ENCODE measurements at regions not wholly inside any gene's neighbourhood (a gene's known extent, or its start where the extent isn't known, plus 50 kb on each side); places are given as distances from the start of the nearest gene placed in this dataset.

DNA sequence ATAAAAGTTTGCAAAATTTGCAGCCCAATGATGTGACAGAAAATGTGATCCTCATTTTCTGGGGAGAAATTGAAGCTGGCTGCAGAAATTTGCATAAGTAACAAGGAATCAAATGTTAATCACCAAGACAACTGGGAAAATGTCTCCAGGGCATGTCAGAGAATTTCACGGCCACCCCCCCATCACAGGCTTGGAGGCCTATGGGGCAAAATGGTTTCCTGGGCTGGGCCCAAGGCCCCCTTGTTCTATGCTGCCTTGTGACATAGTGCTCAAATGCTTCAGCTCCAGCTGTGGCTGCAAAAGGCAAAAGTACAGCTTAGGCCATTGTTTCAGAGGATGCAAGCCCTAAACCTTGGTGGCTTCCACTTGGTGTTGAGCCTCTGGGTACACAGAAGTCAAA lies 1202.6 kb downstream of the EPHA7 start:
- no peak for DNase-seq

DNA sequence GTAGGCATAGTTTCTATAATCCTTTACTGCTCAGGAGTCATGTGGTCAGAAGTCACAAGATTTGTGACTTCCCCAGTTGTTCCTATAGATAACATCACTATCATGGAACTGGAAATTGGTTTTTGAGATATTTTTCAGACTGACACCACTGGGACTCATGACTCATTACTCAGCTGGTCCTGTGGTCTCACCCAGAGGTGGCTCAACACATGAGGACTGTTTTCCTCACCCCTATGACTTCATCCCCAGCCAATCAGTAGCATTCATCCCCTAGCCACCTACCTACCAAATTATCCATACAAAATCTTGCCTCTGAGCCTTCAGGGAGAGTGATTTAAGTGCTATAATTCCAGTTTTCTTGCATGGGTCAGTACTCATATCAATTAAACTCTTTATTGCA lies 1217.7 kb downstream of the EPHA7 start:
- no peak for DNase-seq

DNA sequence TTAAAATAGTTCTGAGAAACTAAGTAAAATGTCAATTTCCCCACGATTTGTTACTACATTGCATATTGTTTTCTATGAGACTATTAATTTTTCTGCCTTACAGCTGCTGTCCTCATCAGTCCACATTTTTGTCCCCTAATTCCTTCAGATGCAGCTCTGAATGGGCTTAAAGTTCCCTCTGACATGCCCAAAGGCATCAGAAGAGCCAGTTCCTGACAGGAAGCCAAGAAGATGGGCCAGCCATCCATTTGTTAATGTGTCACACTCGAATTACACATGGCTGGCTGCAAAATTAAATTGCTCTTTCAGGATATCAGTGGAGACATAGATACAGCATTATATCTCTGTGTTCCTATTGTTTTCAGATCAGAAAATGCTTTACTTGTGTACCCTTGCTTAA lies 1223.0 kb downstream of the EPHA7 start:
- no peak for DNase-seq

DNA sequence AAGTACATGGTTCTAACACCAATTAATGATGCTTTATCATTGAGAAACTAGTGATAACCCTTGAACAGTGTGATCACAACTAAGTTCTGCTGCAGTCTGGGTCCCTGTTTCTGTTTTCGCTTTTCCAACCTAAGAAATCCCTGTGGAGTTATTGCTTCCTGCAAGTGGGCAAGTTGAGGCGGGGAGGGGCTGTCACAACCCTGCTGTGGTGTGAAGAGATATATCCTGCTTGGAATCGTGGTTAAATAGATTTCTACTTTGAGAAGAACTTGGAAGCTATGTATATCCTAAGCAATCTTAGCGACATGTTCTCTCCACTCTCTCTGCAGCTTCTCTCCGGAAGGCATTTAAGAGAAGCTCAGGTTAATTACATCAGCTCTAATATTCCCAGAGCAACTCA lies 1223.6 kb downstream of the EPHA7 start:
- DNase-seq = no peak

DNA sequence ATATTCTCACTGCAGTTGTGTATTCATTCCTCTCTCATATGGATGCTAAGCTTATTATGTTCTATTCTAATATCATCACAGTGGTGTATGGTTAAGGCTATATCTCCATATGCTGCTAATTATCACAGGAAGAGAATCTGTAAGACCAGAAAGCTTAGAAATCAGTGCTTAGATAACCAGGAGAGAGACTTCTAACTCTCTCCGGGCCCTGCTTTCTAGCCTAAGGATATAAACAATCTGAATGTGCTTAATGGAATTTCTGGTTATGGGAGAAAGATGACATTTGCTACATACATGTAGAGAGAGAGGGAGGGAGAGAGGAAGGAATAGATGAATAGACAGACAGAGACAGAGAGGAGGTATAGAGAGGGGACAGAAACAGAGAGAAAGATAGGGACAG lies 1231.3 kb downstream of the EPHA7 start:
- DNase-seq = no peak

DNA sequence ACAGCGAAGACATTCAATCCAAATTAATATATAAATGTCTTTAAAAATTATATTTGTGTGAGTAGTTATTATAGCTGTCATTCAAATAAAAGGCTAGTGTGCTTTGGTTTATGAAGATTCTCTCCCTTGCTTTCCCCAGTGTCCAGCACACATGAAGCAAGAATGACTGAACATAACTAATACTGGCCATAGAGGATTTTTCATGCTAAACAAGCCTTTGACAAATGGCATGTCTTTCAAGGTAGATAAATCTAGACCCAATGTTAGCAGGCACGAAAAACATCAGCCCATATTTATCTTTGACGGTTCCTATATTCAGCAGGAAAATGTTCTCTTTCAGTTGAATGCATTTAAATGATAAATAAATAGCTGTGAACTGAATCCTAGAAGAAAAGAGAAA lies 1234.4 kb downstream of the EPHA7 start:
- DNase-seq = no peak

DNA sequence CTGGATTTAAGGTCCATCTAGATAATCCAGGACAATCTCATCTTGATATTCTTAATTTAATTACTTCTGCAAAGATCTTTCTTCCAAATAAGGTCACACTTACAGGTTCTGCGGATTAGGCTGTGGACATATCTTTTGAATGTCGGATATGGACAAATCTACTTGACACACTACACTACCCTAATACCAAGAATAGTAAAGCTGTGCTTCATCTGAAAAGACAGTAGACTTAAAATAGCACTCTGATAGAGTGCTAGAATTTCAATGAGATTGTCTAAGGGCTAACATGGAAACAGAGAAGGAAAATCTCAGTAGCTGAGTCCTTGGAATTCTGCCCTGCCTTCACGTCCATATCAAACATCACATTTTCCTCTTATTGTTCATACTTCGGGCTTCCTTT lies 1238.0 kb downstream of the EPHA7 start:
- DNase-seq = no peak

DNA sequence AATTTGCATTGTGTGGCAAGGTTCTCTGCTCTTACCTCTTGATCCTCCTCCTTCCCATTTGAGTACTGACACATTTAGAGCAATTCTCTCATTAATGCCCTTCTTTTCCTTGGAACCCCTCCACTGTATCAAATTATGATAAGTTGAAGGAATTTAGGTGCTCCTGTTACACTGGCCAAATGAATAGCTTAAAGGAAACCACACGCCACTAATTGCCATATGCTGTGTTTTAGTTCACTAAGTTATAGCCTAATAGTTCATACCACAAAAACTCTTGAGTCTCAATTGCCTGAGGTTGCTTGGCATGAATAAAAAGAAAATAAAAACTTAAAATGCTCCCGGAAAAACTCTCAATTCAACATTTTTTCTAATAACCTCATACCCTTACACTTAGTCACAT lies 1239.3 kb downstream of the EPHA7 start:
- DNase-seq = no peak

DNA sequence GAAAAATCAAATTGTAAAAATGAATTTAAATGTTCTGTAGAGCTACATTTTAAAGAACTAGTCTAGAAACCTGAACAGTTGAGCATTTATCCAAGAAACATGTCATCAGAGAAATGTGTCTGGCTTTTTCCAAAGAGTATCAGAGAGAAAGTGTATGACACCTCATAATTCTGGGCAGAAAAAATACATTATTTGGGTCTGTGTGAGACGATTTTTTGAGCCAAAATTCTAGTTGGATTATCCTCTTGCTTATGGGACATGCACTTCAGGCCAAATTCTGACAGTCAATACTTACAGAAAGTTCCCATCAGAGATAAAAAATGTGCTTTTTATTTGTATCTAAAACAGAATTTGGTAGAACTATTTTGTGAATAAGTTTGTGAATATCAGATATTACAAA lies 1242.7 kb downstream of the EPHA7 start:
- no peak for DNase-seq

DNA sequence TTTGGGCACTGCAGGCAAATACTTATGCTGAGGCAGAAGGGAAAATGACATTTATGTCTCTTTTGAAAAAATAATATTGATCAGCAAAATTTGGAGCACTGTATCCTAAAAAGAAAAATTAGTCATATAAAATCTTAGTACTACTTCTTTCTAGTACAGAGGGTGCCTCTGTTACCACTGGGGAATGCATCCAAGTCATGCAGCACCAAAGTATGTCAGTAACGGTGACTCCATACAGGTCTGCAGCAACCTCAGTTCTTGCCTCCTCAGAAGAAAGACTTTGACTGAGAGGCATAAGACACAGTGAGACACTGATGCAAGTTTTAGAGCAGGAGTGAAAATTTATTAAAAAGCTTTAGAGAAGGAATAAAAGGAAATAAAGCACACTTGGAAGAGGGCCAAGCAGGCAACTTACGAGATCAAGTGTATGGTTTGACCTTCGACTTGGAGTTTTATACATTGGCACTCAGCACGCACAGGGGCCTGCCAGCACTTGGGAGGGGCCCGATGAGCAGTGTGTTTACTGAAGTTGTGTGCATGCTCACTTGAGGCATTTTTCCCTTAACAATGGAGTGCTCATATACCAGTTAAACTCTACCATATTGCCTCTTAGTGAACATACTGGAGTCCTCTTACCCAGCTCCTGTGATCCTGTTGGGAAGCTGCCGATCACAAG lies 1244.8 kb downstream of the EPHA7 start:
- no peak for DNase-seq

DNA sequence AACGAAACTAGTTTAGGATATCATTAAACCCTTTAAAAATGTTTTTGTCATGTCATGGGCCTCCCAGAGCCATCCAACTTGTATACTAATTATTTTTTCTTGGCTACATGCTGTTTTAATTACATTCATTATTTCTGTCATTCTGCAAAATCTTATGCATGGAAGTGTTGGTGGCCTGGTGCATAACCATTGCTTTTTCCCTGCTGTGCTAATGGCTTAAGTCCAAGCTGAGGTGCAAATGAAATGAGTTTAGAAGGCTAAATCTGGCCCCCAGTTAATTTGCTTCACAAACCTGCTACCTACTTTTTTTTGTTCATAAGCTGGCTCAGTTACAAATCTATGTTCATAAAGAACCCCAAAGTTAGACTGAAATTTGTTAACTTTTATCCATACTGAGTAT lies 1249.9 kb downstream of the EPHA7 start:
- no peak for DNase-seq

DNA sequence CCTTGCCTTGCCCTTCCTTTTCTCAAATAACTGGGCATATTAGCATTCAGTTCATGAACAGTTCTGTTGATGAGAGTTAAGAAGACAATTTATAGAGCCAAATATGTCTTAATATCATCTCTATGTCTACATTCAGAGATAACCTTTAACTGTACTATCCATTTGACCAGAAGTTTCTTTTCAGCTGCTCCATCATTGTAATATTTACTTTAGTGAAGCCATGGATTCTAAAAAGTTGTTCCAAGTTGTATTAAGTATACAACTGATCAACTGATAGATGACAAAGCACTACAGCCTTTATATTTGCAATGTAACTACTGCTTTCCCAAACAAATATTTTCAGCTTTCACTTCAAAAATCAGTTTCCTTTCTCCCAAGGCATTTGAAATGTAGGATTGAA lies 1252.7 kb downstream of the EPHA7 start:
- no peak for DNase-seq

DNA sequence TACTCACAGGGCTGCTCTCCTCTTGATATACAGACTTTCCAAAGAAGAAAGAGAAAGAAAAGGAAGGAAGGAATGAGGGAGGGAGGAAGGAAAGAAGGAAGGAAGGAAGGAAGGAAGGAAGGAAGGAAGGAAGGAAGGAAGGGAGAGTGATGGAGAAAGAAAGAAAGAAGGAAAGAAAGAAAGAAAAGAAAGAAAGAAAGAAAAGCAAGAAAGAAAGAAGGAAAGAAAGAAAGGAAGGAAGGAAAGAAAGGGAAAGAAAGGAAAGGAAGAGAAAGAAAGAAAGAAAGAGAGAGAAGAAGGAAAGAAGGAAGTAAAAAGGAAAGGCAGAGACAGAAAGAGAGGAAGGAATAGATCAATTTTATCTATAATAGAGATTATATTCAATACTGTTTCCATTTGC lies 1257.4 kb downstream of the EPHA7 start:
- DNase-seq = no peak

DNA sequence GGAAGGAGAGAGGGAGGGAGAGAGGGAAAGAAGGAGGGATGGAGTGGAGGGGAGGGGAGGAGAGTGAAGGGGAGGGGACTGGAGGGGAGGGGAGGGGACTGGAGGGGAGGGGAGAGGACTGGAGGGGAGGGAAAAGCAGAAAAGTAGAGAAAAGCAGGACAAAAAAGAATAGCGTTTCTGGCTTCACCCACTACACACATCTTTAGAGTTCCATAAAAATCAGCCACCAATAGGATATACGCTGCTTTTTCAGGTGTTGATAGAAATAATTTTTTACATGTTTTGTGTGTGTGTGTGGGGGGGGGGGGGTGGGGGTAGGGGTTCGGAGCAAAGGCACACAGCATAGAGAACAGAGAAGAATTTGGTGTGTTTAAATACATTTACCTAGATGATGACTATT lies 1259.1 kb downstream of the EPHA7 start:
- no peak for DNase-seq

DNA sequence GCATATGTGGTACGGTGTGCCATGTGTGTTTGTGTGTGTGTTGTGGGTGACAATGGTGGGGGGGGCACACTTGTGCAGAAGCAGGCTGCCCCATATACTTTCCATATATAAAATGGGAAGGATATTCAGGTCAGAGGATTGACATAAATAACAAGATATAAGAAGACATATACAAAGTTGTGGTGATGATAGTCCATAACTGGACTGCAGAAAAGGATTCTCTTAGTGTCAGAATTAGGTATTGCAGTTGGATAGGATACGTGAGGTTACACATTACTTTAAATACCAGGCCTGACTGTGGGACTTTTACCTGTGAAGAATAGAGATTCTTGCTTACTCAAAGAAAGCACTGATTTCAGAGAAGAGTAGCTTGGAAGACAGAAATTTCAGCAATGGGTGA lies 1260.3 kb downstream of the EPHA7 start:
- no peak for DNase-seq

DNA sequence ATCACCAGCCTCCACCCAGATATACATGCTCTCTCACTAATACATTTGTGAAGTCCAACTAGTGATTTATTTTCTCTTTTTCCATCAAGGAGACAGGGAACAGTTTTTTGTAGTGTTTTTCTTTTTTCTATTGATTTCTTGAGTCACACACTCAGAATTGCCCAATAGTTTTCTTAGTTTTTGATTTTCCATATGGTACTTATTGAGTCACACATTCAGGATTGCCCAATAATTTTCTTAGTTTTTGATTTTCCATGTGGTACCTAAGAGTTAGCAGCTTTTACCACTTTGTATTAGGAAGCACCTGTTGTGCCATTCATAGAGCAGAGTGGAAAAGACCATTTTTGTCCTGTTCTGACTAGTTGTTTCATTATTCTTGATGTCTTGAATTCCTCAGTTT lies 1268.8 kb downstream of the EPHA7 start:
- DNase-seq = no peak

DNA sequence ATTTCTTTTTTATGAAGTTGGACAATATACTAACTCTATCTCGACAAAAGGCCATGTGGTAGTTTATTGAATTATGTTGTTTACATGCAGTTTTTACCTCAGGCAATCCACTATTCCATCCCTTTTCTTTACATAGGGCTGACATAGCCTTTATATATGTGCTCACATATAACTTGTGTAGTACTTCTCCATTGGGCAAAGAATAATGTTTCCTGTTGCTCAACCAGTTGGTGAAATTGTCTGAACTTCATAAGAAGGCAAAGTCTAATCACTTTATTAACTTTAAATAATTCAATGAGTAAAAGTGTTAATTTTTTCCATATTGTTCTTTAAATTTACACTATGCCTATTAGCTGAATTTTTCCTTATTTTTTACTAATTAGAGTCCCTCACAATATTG lies 1272.1 kb downstream of the EPHA7 start:
- no peak for DNase-seq

DNA sequence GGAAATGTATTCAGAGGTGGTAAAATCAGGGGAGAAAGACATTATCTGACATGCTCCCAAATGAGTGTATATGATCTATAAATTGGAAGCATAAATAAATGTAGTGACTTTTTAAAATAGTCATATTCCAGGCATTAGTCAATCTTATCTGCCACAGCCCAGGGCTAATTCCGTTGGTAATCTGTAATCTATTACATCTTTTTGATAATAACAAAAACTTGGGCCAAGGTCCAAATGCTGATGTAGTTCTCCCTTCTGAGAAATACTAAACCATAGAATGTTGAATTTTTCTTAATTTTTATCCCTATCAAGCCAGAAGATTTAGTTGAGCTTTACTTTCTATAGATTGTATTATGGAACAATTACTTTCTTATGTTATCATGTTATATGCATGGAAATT lies 1279.8 kb downstream of the EPHA7 start:
- no peak for DNase-seq

DNA sequence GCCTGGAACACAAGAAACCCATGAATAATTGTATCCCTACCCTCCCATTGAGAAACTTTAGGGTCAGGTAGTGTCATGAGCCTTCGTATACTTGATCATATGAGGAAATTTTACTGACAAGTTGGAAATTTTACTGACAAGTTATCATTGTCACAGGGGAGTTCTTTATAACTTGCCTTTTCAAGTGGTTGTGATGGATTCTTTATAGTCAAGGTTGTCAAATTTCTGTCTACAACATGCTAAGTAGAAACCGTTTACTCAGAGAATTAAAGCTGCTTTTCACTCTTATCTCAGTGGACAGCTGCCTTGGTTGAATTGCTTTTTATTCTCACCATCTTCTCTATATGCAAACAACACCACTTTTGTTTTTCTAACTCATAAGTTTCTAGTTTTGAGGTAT lies 1286.4 kb downstream of the EPHA7 start:
- no peak for DNase-seq

DNA sequence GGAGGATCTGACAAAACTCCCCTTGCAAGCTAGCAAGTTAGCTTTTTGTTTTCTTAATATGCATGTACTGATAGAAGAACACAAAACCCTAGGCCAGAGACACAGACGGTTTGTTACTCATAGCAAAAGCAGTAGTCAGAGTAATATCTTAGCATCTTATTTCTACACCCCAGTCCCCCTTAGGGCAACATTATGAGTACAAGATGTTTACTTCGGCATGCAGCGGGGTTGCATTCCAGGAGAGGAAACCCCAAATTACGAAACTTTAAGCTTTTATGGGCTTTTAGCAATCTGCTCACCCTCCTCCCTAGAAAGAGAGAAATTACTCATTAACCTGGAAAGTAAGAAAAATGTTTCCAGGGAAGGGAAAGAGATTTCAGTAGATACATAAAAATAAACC lies 1286.9 kb downstream of the EPHA7 start:
- DNase-seq = no peak

DNA sequence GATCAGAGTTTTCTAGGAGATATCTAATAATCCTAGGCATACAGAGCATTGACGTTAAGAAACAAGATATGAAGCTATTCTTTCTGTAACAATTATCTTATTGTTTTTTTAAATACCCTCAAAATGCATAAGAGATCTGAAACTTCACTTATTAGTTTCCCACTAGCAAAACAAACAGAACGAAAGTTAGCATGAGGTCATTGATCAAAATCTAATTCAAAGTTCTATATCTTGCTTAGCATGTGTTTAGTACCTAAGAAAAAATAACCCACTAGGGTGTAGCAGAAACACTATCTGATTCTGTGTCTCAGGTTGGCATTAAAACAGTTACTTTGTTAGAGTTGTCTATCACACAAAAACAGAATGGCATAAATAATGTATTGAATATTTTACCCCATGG lies 1288.4 kb downstream of the EPHA7 start:
- DNase-seq = no peak

DNA sequence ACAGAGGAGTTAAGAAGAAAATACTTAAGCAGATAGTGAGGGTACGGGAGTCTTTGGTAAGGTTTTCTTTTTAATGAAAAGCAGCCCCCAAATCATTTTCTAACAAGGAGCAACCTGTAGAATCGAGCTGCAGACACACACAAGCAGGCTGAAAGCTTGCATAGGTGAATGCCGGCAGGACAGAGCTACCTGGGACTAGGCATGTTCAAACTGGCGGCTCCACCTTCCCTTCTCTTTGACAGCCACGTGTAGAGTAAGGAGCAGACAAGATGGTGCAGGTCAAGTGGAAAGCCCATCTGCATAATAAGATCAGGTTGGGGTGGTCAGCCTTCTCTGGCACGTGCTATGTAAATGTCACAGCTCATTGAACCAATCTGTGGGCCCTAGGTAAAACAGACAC lies 1292.4 kb downstream of the EPHA7 start:
- no peak for DNase-seq

DNA sequence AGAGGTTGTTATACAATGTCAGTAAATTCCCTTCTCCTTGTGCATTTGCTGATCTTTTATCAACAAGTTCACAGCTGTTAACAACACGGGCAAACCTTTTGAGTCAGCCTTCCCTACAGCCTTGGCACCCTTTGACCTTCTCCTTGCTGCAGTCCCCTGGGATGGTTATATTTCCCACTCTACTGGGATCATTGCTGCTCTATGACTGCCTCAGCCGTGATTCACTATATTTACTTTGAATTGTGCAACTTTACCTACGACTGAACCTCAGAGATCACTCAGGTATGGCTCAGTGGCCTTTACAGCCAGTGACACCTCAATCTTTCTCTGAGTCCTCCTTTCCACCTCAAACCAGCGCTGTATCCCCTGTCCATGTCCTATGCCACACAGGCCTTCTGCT lies 1293.3 kb downstream of the EPHA7 start:
- DNase-seq = no peak

DNA sequence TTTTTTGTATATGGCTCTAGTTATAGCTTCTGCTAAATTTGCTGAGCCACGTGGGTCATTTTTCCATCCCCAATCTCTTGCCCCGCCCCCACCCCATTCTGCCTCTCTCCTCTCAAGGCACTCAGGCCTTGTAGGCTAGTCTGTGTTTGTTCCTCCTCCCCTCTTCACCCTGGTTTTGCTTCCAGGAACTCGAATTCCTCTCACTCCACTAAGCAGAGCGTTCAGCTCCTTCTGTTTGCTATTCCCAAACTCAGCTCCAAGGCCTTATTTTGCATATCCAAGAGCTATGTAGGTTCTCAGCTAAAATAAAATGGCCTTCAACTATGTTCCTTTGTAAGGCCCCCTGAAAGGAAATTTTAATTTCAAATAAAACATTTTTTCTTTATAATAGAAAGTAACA lies 1293.7 kb downstream of the EPHA7 start:
- DNase-seq = no peak

DNA sequence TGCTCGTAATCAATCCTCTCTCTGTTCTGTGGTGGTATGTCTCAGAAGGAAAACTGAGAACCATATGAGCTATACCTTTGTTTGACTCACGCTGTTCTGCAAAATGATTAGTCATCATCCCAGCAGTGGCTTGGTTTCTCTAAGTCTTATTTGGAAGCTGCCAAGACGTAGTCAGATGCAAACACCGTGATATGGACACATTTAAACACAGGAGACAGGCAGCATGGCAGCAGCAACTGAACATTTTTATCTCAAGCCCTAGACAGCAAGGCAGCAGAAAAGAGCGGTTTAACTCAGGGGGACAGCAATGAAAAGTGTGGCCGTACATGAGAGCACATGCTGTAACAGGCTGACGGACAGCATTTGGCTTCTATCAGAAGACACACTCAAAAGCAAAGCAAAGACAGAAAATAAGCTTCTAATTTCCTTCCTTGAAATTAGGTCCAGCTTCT lies 1295.1 kb downstream of the EPHA7 start:
- DNase-seq = no peak

DNA sequence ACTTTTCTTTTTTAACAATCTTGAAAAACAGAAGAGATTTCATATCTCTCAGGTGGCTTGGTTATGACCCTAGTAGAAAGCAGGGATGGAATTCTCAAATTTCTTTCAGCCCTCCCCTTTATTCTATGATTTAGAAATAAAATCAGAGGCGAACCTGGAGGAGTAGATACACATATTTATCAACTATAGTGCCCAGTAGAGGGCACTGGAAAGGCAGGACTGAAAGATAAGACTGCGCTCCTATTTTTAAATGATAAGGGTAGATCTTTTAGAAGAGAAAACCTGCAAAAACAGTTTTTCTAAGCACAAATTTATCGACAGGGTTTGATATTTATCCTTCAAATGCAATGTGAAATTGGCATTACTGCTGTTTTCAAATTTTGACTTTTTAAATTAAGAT lies 1296.6 kb downstream of the EPHA7 start:
- DNase-seq = no peak
